ENCODE measurements at regions not wholly inside any gene's neighbourhood (a gene's known extent, or its start where the extent isn't known, plus 50 kb on each side); places are given as distances from the start of the nearest gene placed in this dataset.

- no peak overlapping the region for H3K4me3 ChIP-seq (ENCODE audit: control insufficient read depth in 1 of 7, extremely low read depth in 1 of 7, insufficient read depth in 4 of 7, low read depth in 2 of 7, low read length in 6 of 7)
- 97% methylated on average over 9 of the region's 9 CpGs for WGBS (ENCODE audit: insufficient coverage)
- DNase-seq: no peak
- ChIA-PET POLR2A (no interaction called here), CTCF (no interaction called here)
- no peaks in the 10 kb centered on the region for H3K36me3 ChIP-seq (ENCODE audit: control insufficient read depth in 4 of 4, insufficient read depth in 4 of 4, low read length in 3 of 4)
- H3K4me1 ChIP-seq (ENCODE audit: control extremely low read depth in 1 of 4, control insufficient read depth in 4 of 4, insufficient read depth in 4 of 4, low read length in 3 of 4): no peaks in the 10 kb centered on the region
- H3K9me3 ChIP-seq (ENCODE audit: control extremely low read depth in 1 of 5, control insufficient read depth in 4 of 5, insufficient read depth in 2 of 5, low read depth in 1 of 5, low read length in 4 of 5): peaks cover 0 to 10% (median 4%) of the 10 kb centered on the region in 5 experiments
- no peak overlapping the region for H3K27ac ChIP-seq (ENCODE audit: insufficient read depth in 1 of 2, low read depth in 1 of 2, low read length in 2 of 2, poor library complexity in 1 of 2, severe bottlenecking in 2 of 2)
- no peaks in the 10 kb centered on the region for H3K27me3 ChIP-seq (replicated peaks in 2 of 5; ENCODE audit: control insufficient read depth in 4 of 5, insufficient read depth in 5 of 5, low read length in 4 of 5)
Observed at GRCh38 chr6:170032706-170033309, 258.1 kb downstream of the DLL1 start.

DNA sequence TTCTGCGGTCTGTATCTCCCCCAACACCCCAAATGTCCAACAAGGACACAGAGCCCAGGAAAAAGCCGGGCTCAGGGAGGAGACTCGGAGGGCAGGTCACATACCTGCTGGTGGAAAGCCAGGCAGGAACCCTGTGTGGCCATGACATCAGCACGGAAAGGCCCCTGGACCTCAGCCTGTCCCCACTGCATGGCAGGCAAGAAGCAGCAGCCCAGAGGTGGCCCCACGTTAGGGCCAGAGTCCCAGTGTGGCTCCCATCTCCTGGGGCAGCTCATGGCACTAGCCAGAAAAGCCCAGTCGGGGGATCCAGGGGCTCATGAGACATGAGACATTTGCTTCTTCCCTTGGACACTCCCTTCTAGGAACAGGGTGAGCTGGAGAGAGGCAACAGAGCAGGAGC lies 258.7 kb downstream of the DLL1 start:
- Histone ChIP-seq H3K27me3 (replicated peaks in 2 of 5; ENCODE audit: control insufficient read depth in 4 of 5, insufficient read depth in 5 of 5, low read length in 4 of 5) (no peaks in the 10 kb centered on the region), H3K4me1 (ENCODE audit: control extremely low read depth in 1 of 4, control insufficient read depth in 4 of 4, insufficient read depth in 4 of 4, low read length in 3 of 4) (no peaks in the 10 kb centered on the region), H3K9me3 (ENCODE audit: control extremely low read depth in 1 of 5, control insufficient read depth in 4 of 5, insufficient read depth in 2 of 5, low read depth in 1 of 5, low read length in 4 of 5) (peaks cover 0 to 10% (median 4%) of the 10 kb centered on the region in 5 experiments), H3K27ac (ENCODE audit: insufficient read depth in 1 of 2, low read depth in 1 of 2, low read length in 2 of 2, poor library complexity in 1 of 2, severe bottlenecking in 2 of 2) (no peak overlapping the region), H3K36me3 (ENCODE audit: control insufficient read depth in 4 of 4, insufficient read depth in 4 of 4, low read length in 3 of 4) (no peaks in the 10 kb centered on the region), H3K4me3 (ENCODE audit: control insufficient read depth in 1 of 7, extremely low read depth in 1 of 7, insufficient read depth in 4 of 7, low read depth in 2 of 7, low read length in 6 of 7) (no peak overlapping the region)
- WGBS (ENCODE audit: insufficient coverage): 90% methylated on average over 2 of the region's 6 CpGs
- no peak for DNase-seq
- POLR2A ChIA-PET: no interaction called here
- CTCF ChIA-PET: no interaction called here

GRCh38 chr6:170031684-170032121 lies 259.2 kb downstream of the DLL1 start:
- 91% methylated on average over 8 of the region's 11 CpGs for WGBS (ENCODE audit: insufficient coverage)
- no peaks in the 10 kb centered on the region for H3K27me3 ChIP-seq (replicated peaks in 2 of 5; ENCODE audit: control insufficient read depth in 4 of 5, insufficient read depth in 5 of 5, low read length in 4 of 5)
- H3K9me3 ChIP-seq (ENCODE audit: control extremely low read depth in 1 of 5, control insufficient read depth in 4 of 5, insufficient read depth in 2 of 5, low read depth in 1 of 5, low read length in 4 of 5): peaks cover 0 to 10% (median 4%) of the 10 kb centered on the region in 5 experiments
- ChIA-PET POLR2A (no interaction called here), CTCF (no interaction called here)
- H3K4me1 ChIP-seq (ENCODE audit: control extremely low read depth in 1 of 4, control insufficient read depth in 4 of 4, insufficient read depth in 4 of 4, low read length in 3 of 4): no peaks in the 10 kb centered on the region
- H3K36me3 ChIP-seq (ENCODE audit: control insufficient read depth in 4 of 4, insufficient read depth in 4 of 4, low read length in 3 of 4): no peaks in the 10 kb centered on the region
- H3K4me3 ChIP-seq (ENCODE audit: control insufficient read depth in 1 of 7, extremely low read depth in 1 of 7, insufficient read depth in 4 of 7, low read depth in 2 of 7, low read length in 6 of 7): no peak overlapping the region
- DNase-seq: no peak
- no peak overlapping the region for H3K27ac ChIP-seq (ENCODE audit: insufficient read depth in 1 of 2, low read depth in 1 of 2, low read length in 2 of 2, poor library complexity in 1 of 2, severe bottlenecking in 2 of 2)

DNA sequence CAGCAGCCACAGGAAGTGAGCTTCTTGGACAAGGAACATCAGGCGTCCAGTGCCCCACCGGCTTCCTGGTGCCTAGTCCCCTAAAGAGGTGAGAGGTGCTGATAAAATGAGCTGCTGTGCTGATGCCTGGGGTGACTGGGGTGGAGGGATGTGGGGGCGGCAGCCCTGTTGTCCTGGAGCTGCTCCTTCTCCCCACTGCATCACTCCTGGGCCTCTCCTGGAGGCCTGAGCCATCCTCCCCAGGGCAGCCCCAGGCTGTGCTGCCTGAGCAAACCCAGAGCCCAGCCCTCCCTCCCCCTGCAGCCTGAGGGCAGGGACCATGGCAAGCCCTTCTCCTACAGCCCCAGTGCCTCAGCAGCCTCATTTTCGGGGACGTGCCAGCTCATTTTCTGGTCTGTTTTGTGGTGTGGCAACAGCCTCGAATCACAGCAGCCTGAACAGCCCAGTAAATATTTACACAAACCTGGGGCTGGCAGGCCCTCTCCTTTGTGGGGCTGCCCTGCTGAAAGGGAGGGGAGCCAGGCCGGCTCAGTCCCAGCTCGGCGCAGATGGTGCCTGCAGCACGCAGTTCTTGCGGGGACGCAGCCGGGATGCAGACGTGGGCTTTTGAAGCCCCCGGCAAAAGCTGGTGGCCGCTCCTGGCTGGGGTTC lies 259.9 kb downstream of the DLL1 start:
- WGBS (ENCODE audit: insufficient coverage): 95% methylated on average over 13 of the region's 16 CpGs
- H3K9me3 ChIP-seq (ENCODE audit: control extremely low read depth in 1 of 5, control insufficient read depth in 4 of 5, insufficient read depth in 2 of 5, low read depth in 1 of 5, low read length in 4 of 5): peaks cover 0 to 10% (median 4%) of the 10 kb centered on the region in 5 experiments
- POLR2A ChIA-PET: no interaction called here

GRCh38 chr6:170030284-170030815 lies 260.5 kb downstream of the DLL1 start:
- no peaks in the 10 kb centered on the region for H3K4me1 ChIP-seq (ENCODE audit: control extremely low read depth in 1 of 4, control insufficient read depth in 4 of 4, insufficient read depth in 4 of 4, low read length in 3 of 4)
- no peak overlapping the region for H3K27ac ChIP-seq (ENCODE audit: insufficient read depth in 1 of 2, low read depth in 1 of 2, low read length in 2 of 2, poor library complexity in 1 of 2, severe bottlenecking in 2 of 2)
- no peaks in the 10 kb centered on the region for H3K36me3 ChIP-seq (ENCODE audit: control insufficient read depth in 4 of 4, insufficient read depth in 4 of 4, low read length in 3 of 4)
- CTCF ChIA-PET: no interaction called here
- H3K27me3 ChIP-seq (replicated peaks in 2 of 5; ENCODE audit: control insufficient read depth in 4 of 5, insufficient read depth in 5 of 5, low read length in 4 of 5): no peaks in the 10 kb centered on the region
- POLR2A ChIA-PET: no interaction called here
- no peak for DNase-seq
- 95% methylated on average over 6 of the region's 12 CpGs for WGBS (ENCODE audit: insufficient coverage)
- peaks cover 0 to 10% (median 4%) of the 10 kb centered on the region in 5 experiments for H3K9me3 ChIP-seq (ENCODE audit: control extremely low read depth in 1 of 5, control insufficient read depth in 4 of 5, insufficient read depth in 2 of 5, low read depth in 1 of 5, low read length in 4 of 5)
- no peak overlapping the region for H3K4me3 ChIP-seq (ENCODE audit: control insufficient read depth in 1 of 7, extremely low read depth in 1 of 7, insufficient read depth in 4 of 7, low read depth in 2 of 7, low read length in 6 of 7)

More for the DNA sequence above, 259.9 kb downstream of the DLL1 start:
- H3K27ac ChIP-seq (ENCODE audit: insufficient read depth in 1 of 2, low read depth in 1 of 2, low read length in 2 of 2, poor library complexity in 1 of 2, severe bottlenecking in 2 of 2): no peak overlapping the region
- H3K27me3 ChIP-seq (replicated peaks in 2 of 5; ENCODE audit: control insufficient read depth in 4 of 5, insufficient read depth in 5 of 5, low read length in 4 of 5): no peaks in the 10 kb centered on the region
- H3K4me3 ChIP-seq (ENCODE audit: control insufficient read depth in 1 of 7, extremely low read depth in 1 of 7, insufficient read depth in 4 of 7, low read depth in 2 of 7, low read length in 6 of 7): no peak overlapping the region
- CTCF ChIA-PET: no interaction called here
- no peaks in the 10 kb centered on the region for H3K36me3 ChIP-seq (ENCODE audit: control insufficient read depth in 4 of 4, insufficient read depth in 4 of 4, low read length in 3 of 4)
- DNase-seq: no peak
- no peaks in the 10 kb centered on the region for H3K4me1 ChIP-seq (ENCODE audit: control extremely low read depth in 1 of 4, control insufficient read depth in 4 of 4, insufficient read depth in 4 of 4, low read length in 3 of 4)

- no peaks in the 10 kb centered on the region for H3K36me3 ChIP-seq (ENCODE audit: control insufficient read depth in 4 of 4, insufficient read depth in 4 of 4, low read length in 3 of 4)
- DNase-seq: no peak
- ChIA-PET CTCF (no interaction called here), POLR2A (no interaction called here)
- no peaks in the 10 kb centered on the region for H3K4me1 ChIP-seq (ENCODE audit: control extremely low read depth in 1 of 4, control insufficient read depth in 4 of 4, insufficient read depth in 4 of 4, low read length in 3 of 4)
- H3K9me3 ChIP-seq (ENCODE audit: control extremely low read depth in 1 of 5, control insufficient read depth in 4 of 5, insufficient read depth in 2 of 5, low read depth in 1 of 5, low read length in 4 of 5): peaks cover 0 to 10% (median 4%) of the 10 kb centered on the region in 5 experiments
- no peak overlapping the region for H3K27ac ChIP-seq (ENCODE audit: insufficient read depth in 1 of 2, low read depth in 1 of 2, low read length in 2 of 2, poor library complexity in 1 of 2, severe bottlenecking in 2 of 2)
- WGBS (ENCODE audit: insufficient coverage): 91% methylated on average over 17 of the region's 23 CpGs
- H3K27me3 ChIP-seq (replicated peaks in 2 of 5; ENCODE audit: control insufficient read depth in 4 of 5, insufficient read depth in 5 of 5, low read length in 4 of 5): peaks cover 0 to 3% (median 0%) of the 10 kb centered on the region in 5 experiments
- H3K4me3 ChIP-seq (ENCODE audit: control insufficient read depth in 1 of 7, extremely low read depth in 1 of 7, insufficient read depth in 4 of 7, low read depth in 2 of 7, low read length in 6 of 7): no peak overlapping the region
Observed at GRCh38 chr6:170029416-170030283, 261.2 kb downstream of the DLL1 start.
